Sigmoid colon (tissue), 4 donors: ENCODE measurements at regions not wholly inside any gene's neighbourhood (a gene's known extent, or its start where the extent isn't known, plus 50 kb on each side); places are given as distances from the start of the nearest gene placed in this dataset.

ENCODE experiments used
- EP300 ChIP-seq, 4 donors: sonication (generic); formaldehyde crosslinking; IDR thresholded peaks; one replicate each; pipeline ENCODE4 v1.6.1; 2017; ENCODE audit warnings: antibody characterized with exemption in 4 of 4
- TF ChIP-seq, protein P1 (sequence below), 4 experiments: fragments of 450-650 bp in 3 of 4; fragments of 200-600 bp in 1 of 4; IDR thresholded peaks; one replicate each; pipeline ENCODE4 v1.5.1; 2016 to 2019; ENCODE audit warnings: antibody characterized with exemption in 4 of 4, mild to moderate bottlenecking in 3 of 4, moderate library complexity in 2 of 4

- TF ChIP-seq, protein P1, sequence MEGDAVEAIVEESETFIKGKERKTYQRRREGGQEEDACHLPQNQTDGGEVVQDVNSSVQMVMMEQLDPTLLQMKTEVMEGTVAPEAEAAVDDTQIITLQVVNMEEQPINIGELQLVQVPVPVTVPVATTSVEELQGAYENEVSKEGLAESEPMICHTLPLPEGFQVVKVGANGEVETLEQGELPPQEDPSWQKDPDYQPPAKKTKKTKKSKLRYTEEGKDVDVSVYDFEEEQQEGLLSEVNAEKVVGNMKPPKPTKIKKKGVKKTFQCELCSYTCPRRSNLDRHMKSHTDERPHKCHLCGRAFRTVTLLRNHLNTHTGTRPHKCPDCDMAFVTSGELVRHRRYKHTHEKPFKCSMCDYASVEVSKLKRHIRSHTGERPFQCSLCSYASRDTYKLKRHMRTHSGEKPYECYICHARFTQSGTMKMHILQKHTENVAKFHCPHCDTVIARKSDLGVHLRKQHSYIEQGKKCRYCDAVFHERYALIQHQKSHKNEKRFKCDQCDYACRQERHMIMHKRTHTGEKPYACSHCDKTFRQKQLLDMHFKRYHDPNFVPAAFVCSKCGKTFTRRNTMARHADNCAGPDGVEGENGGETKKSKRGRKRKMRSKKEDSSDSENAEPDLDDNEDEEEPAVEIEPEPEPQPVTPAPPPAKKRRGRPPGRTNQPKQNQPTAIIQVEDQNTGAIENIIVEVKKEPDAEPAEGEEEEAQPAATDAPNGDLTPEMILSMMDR (IDR thresholded peaks at IDR 0.05), result no peak
- no peak for TF ChIP-seq EP300 (IDR thresholded peaks at IDR 0.05)
Measured at GRCh38 chr2:150847578-150847977, 360.1 kb upstream of the RND3 start.
